Nephron progenitor cell (in vitro differentiated cells): ENCODE measurements at regions not wholly inside any gene's neighbourhood (a gene's known extent, or its start where the extent isn't known, plus 50 kb on each side); places are given as distances from the start of the nearest gene placed in this dataset.
A peak's percentile ranks its signal among the peaks of the same experiment; 100 is the strongest.

Experiments used
- DNase-seq: peaks from one replicate; pipeline ENCODE4 v3.0.0; 2021
- H3K27ac Mint-ChIP-seq: 2 replicates; pipeline ENCODE4 v1.8.0; 2021; ENCODE audit warnings: mild to moderate bottlenecking, moderate library complexity, mixed read lengths
- H3K27me3 Mint-ChIP-seq: 2 replicates; pipeline ENCODE4 v1.8.0; 2021; ENCODE audit warnings: mild to moderate bottlenecking, low read depth, mixed read lengths; ENCODE audit not compliant: poor library complexity
- H3K36me3 Mint-ChIP-seq: 2 replicates; pipeline ENCODE4 v1.8.0; 2021; ENCODE audit warnings: low read depth, mixed read lengths
- H3K4me1 Mint-ChIP-seq: 2 replicates; pipeline ENCODE4 v1.8.0; 2021; ENCODE audit warnings: mixed read lengths
- H3K4me3 Mint-ChIP-seq: 2 replicates; pipeline ENCODE4 v1.8.0; 2021; ENCODE audit warnings: mild to moderate bottlenecking, moderate library complexity, mixed read lengths
- H3K9me3 Mint-ChIP-seq: 2 replicates; pipeline ENCODE4 v1.8.0; 2021; ENCODE audit warnings: mild to moderate bottlenecking, moderate library complexity, mixed read lengths
- CTCF ChIP-seq: fragments of 200-600 bp; sonication (generic); IDR thresholded peaks from 2 replicates; pipeline ENCODE4 v1.5.0; 2021; ENCODE audit warnings: antibody characterized with exemption

DNA sequence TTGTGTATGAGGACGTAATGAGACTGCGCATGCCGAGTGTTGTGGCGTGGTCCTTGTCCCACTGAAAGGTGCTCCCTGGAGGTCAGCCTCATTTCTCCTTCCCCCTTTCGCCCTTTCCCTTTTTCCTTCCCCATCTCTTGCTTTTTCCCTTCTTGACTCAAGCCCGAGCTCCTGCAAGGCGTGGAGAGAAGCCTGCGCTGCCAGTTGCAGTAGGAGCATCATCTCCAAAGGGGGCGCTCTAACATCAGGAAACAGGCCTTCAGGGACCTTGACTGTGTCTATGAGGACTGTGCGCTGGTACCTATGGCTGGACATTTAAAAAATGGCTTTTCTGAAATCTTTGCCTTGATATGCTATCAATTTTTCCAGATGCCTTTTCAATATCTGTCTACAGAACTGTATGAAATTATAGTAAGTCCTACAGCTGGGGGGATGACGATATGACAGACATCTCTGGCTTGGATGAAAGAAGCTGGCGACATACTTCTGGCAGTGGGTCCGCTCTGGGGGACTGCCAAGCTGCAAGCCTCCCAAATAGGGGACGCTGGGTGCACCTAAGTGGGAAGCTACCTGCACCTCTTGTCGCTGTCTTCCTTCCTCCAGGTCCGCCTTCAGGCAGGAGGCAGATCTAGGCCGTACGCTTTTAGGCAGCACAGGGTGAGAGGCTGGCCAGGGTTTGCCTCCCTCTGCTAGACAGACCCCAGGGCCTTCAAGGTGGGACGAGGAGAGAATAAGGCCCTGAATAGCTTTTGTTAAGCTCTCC, 96.5 kb downstream of the NXPE2 start:
- peak; percentile 91 for TF ChIP-seq CTCF
- H3K4me1 Mint-ChIP-seq: peaks cover 52% of the 10 kb centered on the region
- peaks cover 15% of the 10 kb centered on the region for H3K27me3 Mint-ChIP-seq
- peak overlapping the region; percentile 5 for H3K27ac Mint-ChIP-seq
- H3K9me3 Mint-ChIP-seq: no peaks in the 10 kb centered on the region
- H3K4me3 Mint-ChIP-seq: no peak overlapping the region
- peak; percentile 76 for DNase-seq
- H3K36me3 Mint-ChIP-seq: no peaks in the 10 kb centered on the region

GRCh38 chr11:114775875-114776621, 97.7 kb downstream of the NXPE2 start:
- no peaks in the 10 kb centered on the region for H3K36me3 Mint-ChIP-seq
- H3K4me3 Mint-ChIP-seq: no peak overlapping the region
- H3K9me3 Mint-ChIP-seq: no peaks in the 10 kb centered on the region
- H3K27ac Mint-ChIP-seq: no peak overlapping the region
- TF ChIP-seq CTCF: no peak
- peaks cover 18% of the 10 kb centered on the region for H3K27me3 Mint-ChIP-seq
- H3K4me1 Mint-ChIP-seq: peaks cover 64% of the 10 kb centered on the region
- no peak for DNase-seq

DNA sequence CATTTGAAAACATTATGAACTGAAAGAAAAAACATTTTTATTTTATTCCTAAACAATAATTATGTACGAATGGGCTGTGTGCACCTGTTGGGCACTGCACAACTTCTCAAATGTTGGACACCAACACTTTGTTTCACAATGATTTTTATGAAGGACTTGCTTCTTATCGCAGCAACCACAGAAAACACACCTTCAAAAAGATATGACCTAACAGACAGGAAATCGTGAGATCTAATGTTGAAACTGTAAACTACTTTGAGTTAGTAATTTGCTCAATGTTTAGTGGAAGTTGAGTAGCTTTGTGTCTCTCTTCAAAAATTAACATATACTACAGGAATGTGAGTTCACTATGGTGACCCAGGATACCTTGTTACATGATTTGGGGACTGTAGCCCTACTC, 98.6 kb downstream of the NXPE2 start:
- H3K27me3 Mint-ChIP-seq: peaks cover 18% of the 10 kb centered on the region

GRCh38 chr11:114779189-114779588, 100.9 kb downstream of the NXPE2 start:
- H3K4me1 Mint-ChIP-seq: peaks cover 68% of the 10 kb centered on the region
- peak overlapping the region; percentile 26 for H3K4me3 Mint-ChIP-seq
- peaks cover 10% of the 10 kb centered on the region for H3K27me3 Mint-ChIP-seq
- TF ChIP-seq CTCF: no peak
- no peaks in the 10 kb centered on the region for H3K36me3 Mint-ChIP-seq
- no peak for DNase-seq
- peak overlapping the region; percentile 72 for H3K27ac Mint-ChIP-seq
- no peaks in the 10 kb centered on the region for H3K9me3 Mint-ChIP-seq

More for the DNA sequence above, 98.6 kb downstream of the NXPE2 start:
- DNase-seq: no peak
- H3K9me3 Mint-ChIP-seq: no peaks in the 10 kb centered on the region
- H3K4me3 Mint-ChIP-seq: no peak overlapping the region
- no peak overlapping the region for H3K27ac Mint-ChIP-seq
- H3K36me3 Mint-ChIP-seq: no peaks in the 10 kb centered on the region
- TF ChIP-seq CTCF: no peak
- H3K4me1 Mint-ChIP-seq: peaks cover 64% of the 10 kb centered on the region

DNA sequence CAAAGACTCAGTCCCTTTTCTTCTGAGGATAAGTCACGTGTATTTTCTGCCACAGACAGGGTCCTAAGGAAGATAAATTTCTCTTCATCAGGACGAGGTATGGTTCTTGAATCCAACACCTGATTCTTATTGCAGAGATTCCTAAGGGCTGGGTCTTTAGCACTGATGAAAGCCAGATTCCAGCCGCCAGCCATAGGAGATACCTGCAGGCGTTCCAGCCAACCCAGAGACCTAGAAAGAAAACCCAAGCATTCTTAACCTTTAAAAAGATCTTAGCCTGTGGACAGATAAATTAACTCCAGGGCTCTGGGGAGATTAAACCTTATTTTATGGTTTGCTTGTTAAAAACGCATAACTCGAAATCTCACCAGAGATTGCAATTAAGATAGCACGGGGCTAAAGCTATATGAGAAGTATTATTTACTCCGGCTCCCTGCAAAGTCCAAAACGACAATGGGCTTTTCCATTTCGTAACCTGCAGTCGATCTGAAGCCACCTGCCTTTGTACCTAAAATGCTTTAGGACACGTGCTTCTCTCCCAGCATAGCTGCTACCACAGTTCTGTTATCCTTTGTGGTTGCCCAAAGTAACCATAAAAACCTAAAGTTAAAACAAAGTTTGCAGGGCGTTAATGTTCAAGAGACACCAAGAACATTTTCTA, 104.5 kb downstream of the NXPE2 start:
- H3K27me3 Mint-ChIP-seq: peaks cover 14% of the 10 kb centered on the region
- peak overlapping the region; percentile 4 for H3K27ac Mint-ChIP-seq
- no peaks in the 10 kb centered on the region for H3K9me3 Mint-ChIP-seq
- no peak for TF ChIP-seq CTCF
- no peaks in the 10 kb centered on the region for H3K36me3 Mint-ChIP-seq
- H3K4me3 Mint-ChIP-seq: no peak overlapping the region
- H3K4me1 Mint-ChIP-seq: peaks cover 63% of the 10 kb centered on the region
- no peak for DNase-seq
